GM12864 (cell line): ENCODE measurements at regions not wholly inside any gene's neighbourhood (a gene's known extent, or its start where the extent isn't known, plus 50 kb on each side); places are given as distances from the start of the nearest gene placed in this dataset.

Experiments used
- DNase-seq: peaks from one replicate; pipeline ENCODE4 v3.0.0-alpha.2; 2011; ENCODE audit warnings: low read depth
- H3K4me3 ChIP-seq: 2 replicates; pipeline ENCODE4 v1.5.1; 2011; ENCODE audit warnings: mild to moderate bottlenecking, low read depth, low read length, control low read depth
- TF ChIP-seq, protein P1 (sequence below): IDR thresholded peaks from 2 replicates; pipeline ENCODE4 v1.5.1; 2011; ENCODE audit warnings: low read depth, mild to moderate bottlenecking, moderate library complexity, low read length, control low read depth, inconsistent platforms; ENCODE audit errors: missing control alignments

DNA sequence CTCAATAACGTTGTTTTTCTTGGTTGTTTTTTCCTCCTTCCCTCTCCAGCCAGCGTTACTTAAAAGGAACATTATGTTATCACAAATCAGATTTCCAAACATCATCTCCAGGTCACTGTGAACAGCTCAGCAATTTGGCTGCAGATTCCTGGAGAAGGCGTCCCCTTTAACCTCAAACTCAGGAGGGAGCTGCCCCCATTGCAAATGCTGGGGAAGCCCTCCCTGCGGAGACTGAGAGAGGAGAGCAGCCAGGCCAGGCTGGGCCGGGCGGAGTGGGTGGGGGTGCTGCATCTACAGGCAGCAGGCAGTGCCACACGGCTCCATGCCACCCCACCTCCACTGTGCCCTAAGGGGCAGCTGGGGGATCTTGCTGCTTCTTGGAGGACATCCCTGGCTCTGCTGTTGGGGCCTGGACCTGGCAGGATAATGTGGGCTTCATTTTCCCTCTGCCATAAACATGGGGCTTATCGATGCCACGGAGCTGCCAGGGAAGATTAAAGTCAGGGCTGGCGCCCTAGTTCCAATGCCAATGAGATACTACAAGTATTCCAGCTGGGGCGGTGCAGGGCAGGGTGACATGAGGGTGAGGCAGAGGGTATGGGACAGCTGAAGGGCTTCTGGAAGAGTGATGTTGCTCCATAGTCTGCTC lies 148.8 kb downstream of the PJA1 start:
- no peak for DNase-seq
- no peak overlapping the region for H3K4me3 ChIP-seq
- TF ChIP-seq, protein P1, sequence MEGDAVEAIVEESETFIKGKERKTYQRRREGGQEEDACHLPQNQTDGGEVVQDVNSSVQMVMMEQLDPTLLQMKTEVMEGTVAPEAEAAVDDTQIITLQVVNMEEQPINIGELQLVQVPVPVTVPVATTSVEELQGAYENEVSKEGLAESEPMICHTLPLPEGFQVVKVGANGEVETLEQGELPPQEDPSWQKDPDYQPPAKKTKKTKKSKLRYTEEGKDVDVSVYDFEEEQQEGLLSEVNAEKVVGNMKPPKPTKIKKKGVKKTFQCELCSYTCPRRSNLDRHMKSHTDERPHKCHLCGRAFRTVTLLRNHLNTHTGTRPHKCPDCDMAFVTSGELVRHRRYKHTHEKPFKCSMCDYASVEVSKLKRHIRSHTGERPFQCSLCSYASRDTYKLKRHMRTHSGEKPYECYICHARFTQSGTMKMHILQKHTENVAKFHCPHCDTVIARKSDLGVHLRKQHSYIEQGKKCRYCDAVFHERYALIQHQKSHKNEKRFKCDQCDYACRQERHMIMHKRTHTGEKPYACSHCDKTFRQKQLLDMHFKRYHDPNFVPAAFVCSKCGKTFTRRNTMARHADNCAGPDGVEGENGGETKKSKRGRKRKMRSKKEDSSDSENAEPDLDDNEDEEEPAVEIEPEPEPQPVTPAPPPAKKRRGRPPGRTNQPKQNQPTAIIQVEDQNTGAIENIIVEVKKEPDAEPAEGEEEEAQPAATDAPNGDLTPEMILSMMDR = no peak

- TF ChIP-seq, protein P1 = no peak
- DNase-seq = no peak
- no peak overlapping the region for H3K4me3 ChIP-seq
These were observed 149.5 kb downstream of the PJA1 start for GRCh38 chrX:69015564-69016292.

- TF ChIP-seq, protein P1 = no peak
- no peak for DNase-seq
- no peak overlapping the region for H3K4me3 ChIP-seq
These were observed 150.1 kb downstream of the PJA1 start for GRCh38 chrX:69015156-69015555.

- DNase-seq = no peak
- no peak overlapping the region for H3K4me3 ChIP-seq
- TF ChIP-seq, protein P1 = no peak
These were observed 151.1 kb downstream of the PJA1 start for GRCh38 chrX:69014200-69014599.

DNA sequence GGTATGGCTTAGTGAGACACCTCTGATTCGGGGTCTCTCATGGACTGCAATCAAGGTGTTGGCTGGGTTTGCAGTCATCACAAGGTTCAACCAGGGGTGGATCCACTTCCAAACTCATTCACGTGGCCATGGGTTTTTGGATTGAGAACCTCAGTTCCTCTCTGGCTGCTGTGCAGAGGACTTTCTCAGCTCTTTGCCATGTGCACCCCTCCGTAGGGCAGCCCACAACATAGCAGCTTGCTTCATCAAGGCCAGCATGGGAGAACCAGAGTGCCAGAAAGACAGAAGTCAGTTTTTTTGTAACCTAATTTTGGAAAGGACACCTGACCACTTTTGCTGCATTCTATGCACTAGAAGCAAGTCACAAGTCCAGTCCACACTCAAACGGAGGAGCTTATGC lies 154.9 kb downstream of the PJA1 start:
- no peak overlapping the region for H3K4me3 ChIP-seq
- no peak for DNase-seq
- TF ChIP-seq, protein P1 = no peak

- DNase-seq = no peak
- TF ChIP-seq, protein P1 = no peak
- H3K4me3 ChIP-seq = no peak overlapping the region
These were observed 164.4 kb downstream of the PJA1 start for GRCh38 chrX:69000877-69001276.
